Fibroblast of skin of right biceps (primary cell): ENCODE measurements at regions not wholly inside any gene's neighbourhood (a gene's known extent, or its start where the extent isn't known, plus 50 kb on each side); places are given as distances from the start of the nearest gene placed in this dataset.
A peak's percentile ranks its signal among the peaks of the same experiment; 100 is the strongest.
"Not testable (repeated sequence)": the region's sequence is repeated elsewhere in the genome, so short reads cannot be mapped to it uniquely, and the experiment has no call there.

Experiments used
- DNase-seq: peaks from one replicate; pipeline ENCODE4 v3.0.0-alpha.2; 2013

- DNase-seq, result no peak
These were observed 103.8 kb upstream of the LANCL2 start for GRCh38 chr7:55261386-55261770.

GRCh38 chr7:55265328-55265727, 99.8 kb upstream of the LANCL2 start:
- DNase-seq, result not testable (repeated sequence)

GRCh38 chr7:55265836-55266642, 99.1 kb upstream of the LANCL2 start:
- DNase-seq, result no peak

GRCh38 chr7:55271069-55271626, 94.0 kb upstream of the LANCL2 start:
- no peak for DNase-seq

- DNase-seq, result no peak
These were observed 93.5 kb upstream of the LANCL2 start for GRCh38 chr7:55271661-55272060.

- DNase-seq, result no peak
These were observed 92.8 kb upstream of the LANCL2 start for GRCh38 chr7:55272328-55272727.

- no peak for DNase-seq
These were observed 91.8 kb upstream of the LANCL2 start for GRCh38 chr7:55273186-55273980.

GRCh38 chr7:55274156-55274555, 91.0 kb upstream of the LANCL2 start:
- DNase-seq, result no peak

- DNase-seq, result no peak
These were observed 89.6 kb upstream of the LANCL2 start for GRCh38 chr7:55275291-55276200.

GRCh38 chr7:55276572-55277295, 88.4 kb upstream of the LANCL2 start:
- DNase-seq, result no peak

GRCh38 chr7:55277916-55278315, 87.2 kb upstream of the LANCL2 start:
- DNase-seq, result no peak

GRCh38 chr7:55278321-55278720, 86.8 kb upstream of the LANCL2 start:
- no peak for DNase-seq

- DNase-seq, result no peak
These were observed 85.9 kb upstream of the LANCL2 start for GRCh38 chr7:55279080-55279845.

- peak; percentile 62 for DNase-seq
These were observed 85.1 kb upstream of the LANCL2 start for GRCh38 chr7:55280031-55280454.

- DNase-seq, result no peak
These were observed 79.5 kb upstream of the LANCL2 start for GRCh38 chr7:55285665-55286064.

- DNase-seq, result no peak
These were observed 78.5 kb upstream of the LANCL2 start for GRCh38 chr7:55286666-55287065.

- DNase-seq, result no peak
These were observed 76.9 kb upstream of the LANCL2 start for GRCh38 chr7:55288070-55288824.

GRCh38 chr7:55296070-55296469, 69.1 kb upstream of the LANCL2 start:
- no peak for DNase-seq

GRCh38 chr7:55299273-55299967, 65.7 kb upstream of the LANCL2 start:
- no peak for DNase-seq

- no peak for DNase-seq
These were observed 61.9 kb upstream of the LANCL2 start for GRCh38 chr7:55303220-55303619.
